PC-9 (cell line): ENCODE measurements at regions not wholly inside any gene's neighbourhood (a gene's known extent, or its start where the extent isn't known, plus 50 kb on each side); places are given as distances from the start of the nearest gene placed in this dataset.

Source experiments
- CTCF ChIP-seq: fragments of 200-600 bp; sonication (generic); conservative IDR thresholded peaks from 2 replicates; pipeline ENCODE4 v1.6.1; 2017; ENCODE audit warnings: mixed run types, antibody characterized with exemption, mild to moderate bottlenecking, moderate library complexity
- EZH2 ChIP-seq: fragments of 200-600 bp; sonication (generic); IDR thresholded peaks from 2 replicates; pipeline ENCODE4 v1.8.0; 2017; ENCODE audit warnings: antibody characterized with exemption, low read depth

GRCh38 chr2:181753686-181754085 is 73.4 kb upstream of the NEUROD1 start:
- TF ChIP-seq CTCF (no peak), EZH2 (no peak)
